Ascending aorta (tissue), 2 donors: ENCODE measurements at regions not wholly inside any gene's neighbourhood (a gene's known extent, or its start where the extent isn't known, plus 50 kb on each side); places are given as distances from the start of the nearest gene placed in this dataset.
A peak's percentile ranks its signal among the peaks of the same experiment; 100 is the strongest.

Experiments used
- DNase-seq, 2 donors: peaks; one replicate each; pipeline ENCODE4 v3.0.0-alpha.2; 2019; ENCODE audit warnings: low spot score in 2 of 2
- H3K27ac ChIP-seq, 2 donors: fragments of 200-600 bp; sonication (generic); one replicate each; pipeline ENCODE4 v1.5.1; 2016 to 2017; ENCODE audit warnings: mild to moderate bottlenecking in 1 of 2
- H3K27me3 ChIP-seq: fragments of 200-600 bp; sonication (generic); one replicate; pipeline ENCODE4 v1.5.1; 2017
- H3K36me3 ChIP-seq, 2 donors: fragments of 200-600 bp; sonication (generic); one replicate each; pipeline ENCODE4 v1.5.1; 2016
- H3K4me1 ChIP-seq, 2 donors: fragments of 200-600 bp; sonication (generic); one replicate each; pipeline ENCODE4 v1.5.1; 2016 to 2017; ENCODE audit warnings: mild to moderate bottlenecking in 1 of 2
- H3K4me3 ChIP-seq, 2 donors: fragments of 200-600 bp; sonication (generic); one replicate each; pipeline ENCODE4 v1.5.1; 2016 to 2017; ENCODE audit warnings: mild to moderate bottlenecking in 1 of 2
- H3K9me3 ChIP-seq, 2 donors: fragments of 200-600 bp; sonication (generic); one replicate each; pipeline ENCODE4 v1.5.1; 2016
- CTCF ChIP-seq, 3 experiments: fragments of 200-600 bp in 2 of 3; fragments of 450-650 bp in 1 of 3; sonication (generic) in 2 of 3; IDR thresholded peaks; one replicate each; pipeline ENCODE4 v1.5.1; 2016 to 2019; ENCODE audit warnings: antibody characterized with exemption in 3 of 3, mild to moderate bottlenecking in 1 of 3, moderate library complexity in 1 of 3
- intact Hi-C: fragments of 100-400 bp; cut with DNase I; formaldehyde crosslinking; loops from one replicate; pipeline ENCODE4 v1.15.1; 2023

- no peaks in the 10 kb centered on the region for H3K27me3 ChIP-seq
- DNase-seq = no peak
- no peak overlapping the region for H3K27ac ChIP-seq
- H3K4me3 ChIP-seq = no peak overlapping the region
- H3K4me1 ChIP-seq = no peaks in the 10 kb centered on the region
- H3K9me3 ChIP-seq = no peaks in the 10 kb centered on the region
- H3K36me3 ChIP-seq = no peaks in the 10 kb centered on the region
- no peak for TF ChIP-seq CTCF (IDR thresholded peaks at IDR 0.05)
- intact Hi-C loops = loop anchor here (5.0 to 10.0 kb wide), 2 partner anchors 1327 to 1519 kb away; no protein-coding TSS in a partner anchor
Observed at GRCh38 chr3:6785726-6786125, 75.2 kb upstream of the GRM7 start.

GRCh38 chr3:6791161-6791560, 69.8 kb upstream of the GRM7 start:
- Histone ChIP-seq H3K4me3 (no peak overlapping the region), H3K4me1 (no peaks in the 10 kb centered on the region), H3K27ac (no peak overlapping the region), H3K36me3 (no peaks in the 10 kb centered on the region), H3K27me3 (no peaks in the 10 kb centered on the region), H3K9me3 (no peaks in the 10 kb centered on the region)
- no peak for DNase-seq
- intact Hi-C loops = no loop called here
- TF ChIP-seq CTCF (IDR thresholded peaks at IDR 0.05) = peak in 1 of 3 experiments; percentile 39

GRCh38 chr3:6799264-6799915, 61.5 kb upstream of the GRM7 start:
- no peak for DNase-seq
- Histone ChIP-seq H3K4me3 (no peak overlapping the region), H3K27me3 (no peaks in the 10 kb centered on the region), H3K4me1 (no peaks in the 10 kb centered on the region), H3K9me3 (no peaks in the 10 kb centered on the region), H3K36me3 (no peaks in the 10 kb centered on the region), H3K27ac (no peak overlapping the region)
- peak in 2 of 3 experiments; percentile 29 to 39 for TF ChIP-seq CTCF (IDR thresholded peaks at IDR 0.05)
- intact Hi-C loops = no loop called here

- intact Hi-C loops = no loop called here
- Histone ChIP-seq H3K27ac (no peak overlapping the region), H3K4me3 (no peak overlapping the region), H3K9me3 (no peaks in the 10 kb centered on the region), H3K4me1 (no peaks in the 10 kb centered on the region), H3K36me3 (no peaks in the 10 kb centered on the region), H3K27me3 (no peaks in the 10 kb centered on the region)
- DNase-seq = no peak
- no peak for TF ChIP-seq CTCF (IDR thresholded peaks at IDR 0.05)
Observed at GRCh38 chr3:6803619-6804018, 57.3 kb upstream of the GRM7 start.

- H3K27me3 ChIP-seq = no peaks in the 10 kb centered on the region
- no peak overlapping the region for H3K27ac ChIP-seq
- no peaks in the 10 kb centered on the region for H3K4me1 ChIP-seq
- H3K9me3 ChIP-seq = no peaks in the 10 kb centered on the region
- intact Hi-C loops = no loop called here
- DNase-seq = no peak
- no peak overlapping the region for H3K4me3 ChIP-seq
- H3K36me3 ChIP-seq = no peaks in the 10 kb centered on the region
- no peak for TF ChIP-seq CTCF (IDR thresholded peaks at IDR 0.05)
Observed at GRCh38 chr3:6805236-6805635, 55.7 kb upstream of the GRM7 start.

GRCh38 chr3:6806991-6807390, 53.9 kb upstream of the GRM7 start:
- Histone ChIP-seq H3K4me1 (no peaks in the 10 kb centered on the region), H3K9me3 (no peaks in the 10 kb centered on the region), H3K27me3 (no peaks in the 10 kb centered on the region), H3K27ac (no peak overlapping the region), H3K36me3 (no peaks in the 10 kb centered on the region), H3K4me3 (no peak overlapping the region)
- intact Hi-C loops = no loop called here
- DNase-seq = no peak
- no peak for TF ChIP-seq CTCF (IDR thresholded peaks at IDR 0.05)
